MCF 10A (cell line): ENCODE measurements at regions not wholly inside any gene's neighbourhood (a gene's known extent, or its start where the extent isn't known, plus 50 kb on each side); places are given as distances from the start of the nearest gene placed in this dataset.

Source experiments
- BruUV-seq: library from RNA; stranded (reverse); fragments of 400-500 nt; replicated peaks from 2 replicates; lab custom pipeline; 2021; lab: Mats Ljungman, UMichigan
- CTCF ChIA-PET: fragments of 300-600 bp; sonication (Branson Sonifier 250); formaldehyde crosslinking; extraction: SDS; loops from one replicate; lab custom pipeline; 2021; ENCODE audit warnings: antibody characterized with exemption, inconsistent platforms; lab: Yijun Ruan, JAX
- POLR2A ChIA-PET: fragments of 300-600, 350-650 bp; sonication (Branson Sonifier 250); formaldehyde crosslinking; extraction: SDS; loops from one replicate; lab custom pipeline; 2020; ENCODE audit warnings: antibody characterized with exemption, inconsistent platforms; lab: Yijun Ruan, JAX
- DNase-seq: peaks from one replicate; pipeline ENCODE4 v3.0.0-alpha.2; 2018; ENCODE audit not compliant: unreplicated experiment
- H3K27ac Mint-ChIP-seq: one replicate; pipeline ENCODE4 v1.8.0; 2022; ENCODE audit warnings: mild to moderate bottlenecking, low read depth, mixed read lengths; ENCODE audit not compliant: unreplicated experiment
- H3K27me3 Mint-ChIP-seq: one replicate; pipeline ENCODE4 v1.8.0; 2022; ENCODE audit warnings: mixed read lengths; ENCODE audit not compliant: insufficient read depth, unreplicated experiment
- H3K36me3 Mint-ChIP-seq: one replicate; pipeline ENCODE4 v1.8.0; 2022; ENCODE audit warnings: mild to moderate bottlenecking, moderate library complexity, mixed read lengths; ENCODE audit not compliant: insufficient read depth, unreplicated experiment
- H3K4me1 Mint-ChIP-seq: one replicate; pipeline ENCODE4 v1.8.0; 2022; ENCODE audit warnings: mixed read lengths; ENCODE audit not compliant: insufficient read depth, unreplicated experiment
- H3K4me3 Mint-ChIP-seq: one replicate; pipeline ENCODE4 v1.8.0; 2022; ENCODE audit warnings: mild to moderate bottlenecking, moderate library complexity, mixed read lengths; ENCODE audit not compliant: unreplicated experiment
- H3K9me3 Mint-ChIP-seq: one replicate; pipeline ENCODE4 v1.8.0; 2022; ENCODE audit warnings: mixed read lengths; ENCODE audit not compliant: unreplicated experiment
- CTCF ChIP-seq: fragments of 200-600 bp; IDR thresholded peaks from one replicate; pipeline ENCODE4 v1.8.0; 2022; ENCODE audit warnings: antibody characterized with exemption, mild to moderate bottlenecking; ENCODE audit not compliant: unreplicated experiment
- intact Hi-C: fragments of 100-400 bp; cut with micrococcal nuclease; formaldehyde crosslinking; loops from 2 replicates; pipeline ENCODE4 v1.14.1; 2022

- H3K4me1 Mint-ChIP-seq, result peaks cover 7% of the 10 kb centered on the region
- no peak for DNase-seq
- no TSS peak for BruUV-seq
- CTCF ChIA-PET, result no interaction called here
- no peak overlapping the region for H3K4me3 Mint-ChIP-seq
- H3K9me3 Mint-ChIP-seq, result no peaks in the 10 kb centered on the region
- H3K27me3 Mint-ChIP-seq, result no peaks in the 10 kb centered on the region
- no peak overlapping the region for H3K27ac Mint-ChIP-seq
- TF ChIP-seq CTCF, result no peak
- intact Hi-C loops, result no loop called here
- POLR2A ChIA-PET, result no interaction called here
- H3K36me3 Mint-ChIP-seq, result no peaks in the 10 kb centered on the region
Measured at GRCh38 chr5:159414021-159414420, 83.7 kb upstream of the IL12B start.

DNA sequence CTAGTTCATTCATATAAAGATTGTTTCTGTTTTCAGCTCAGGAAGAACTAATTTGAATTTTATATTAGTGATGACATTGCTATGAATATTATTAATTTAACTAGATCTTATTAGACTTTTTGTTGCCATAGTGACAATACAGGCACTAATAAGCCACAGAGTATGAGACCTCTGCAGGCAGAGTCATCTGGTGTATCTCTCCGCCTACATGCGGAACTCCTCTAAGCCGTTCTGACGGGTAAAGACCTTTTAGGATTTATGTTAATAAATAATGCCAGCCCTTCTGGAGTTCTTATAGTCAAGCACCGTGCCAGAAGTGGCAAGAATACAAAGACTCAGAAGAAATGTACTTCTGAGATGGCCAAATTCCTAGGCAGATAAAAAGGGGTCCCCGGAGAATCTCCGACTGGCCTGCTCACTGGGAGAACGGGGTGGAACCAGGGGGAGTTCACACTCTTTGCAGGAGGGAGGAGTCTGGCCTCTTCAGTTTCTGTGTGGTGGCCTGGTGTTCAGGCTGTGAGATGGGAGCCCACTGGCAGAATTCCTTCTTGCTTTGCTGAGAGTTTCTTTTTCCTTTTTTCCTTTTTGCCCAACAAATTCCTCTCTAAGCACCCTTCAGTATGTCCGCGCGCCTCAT, 85.1 kb upstream of the IL12B start:
- Mint-ChIP-seq H3K27ac (peak overlapping the region; percentile 47), H3K9me3 (no peaks in the 10 kb centered on the region), H3K4me1 (peaks cover 7% of the 10 kb centered on the region), H3K36me3 (no peaks in the 10 kb centered on the region), H3K4me3 (no peak overlapping the region), H3K27me3 (no peaks in the 10 kb centered on the region)
- no peak for TF ChIP-seq CTCF
- intact Hi-C loops, result no loop called here
- ChIA-PET POLR2A (no interaction called here), CTCF (interaction anchor here (0.6 kb wide), 1 partner anchor 28 kb away, joined by 3 read pairs; no protein-coding TSS in a partner anchor)
- BruUV-seq, result no TSS peak
- no peak for DNase-seq

DNA sequence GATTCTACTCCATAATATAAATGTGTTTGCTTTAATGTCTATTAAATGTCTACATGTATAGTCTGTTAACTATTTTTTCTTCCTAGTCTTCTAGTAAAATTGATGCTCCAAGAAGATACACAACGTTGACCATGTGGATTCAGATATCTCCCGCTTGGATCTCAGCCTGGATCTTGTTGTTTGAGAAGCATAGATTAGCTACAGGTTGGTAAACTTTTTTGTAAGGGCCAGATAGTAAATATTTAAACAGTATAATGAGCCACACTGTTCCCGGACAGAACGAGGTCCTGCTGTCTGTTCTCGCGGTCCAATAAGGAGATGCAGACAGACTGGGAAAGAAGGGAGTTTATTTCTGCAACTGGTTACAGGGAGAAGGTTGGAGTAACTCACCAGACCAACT, 86.2 kb upstream of the IL12B start:
- CTCF ChIA-PET, result no interaction called here
- BruUV-seq, result no TSS peak
- intact Hi-C loops, result no loop called here
- peaks cover 7% of the 10 kb centered on the region for H3K4me1 Mint-ChIP-seq
- no peak overlapping the region for H3K4me3 Mint-ChIP-seq
- H3K9me3 Mint-ChIP-seq, result no peaks in the 10 kb centered on the region
- H3K27ac Mint-ChIP-seq, result no peak overlapping the region
- no peak for TF ChIP-seq CTCF
- no peaks in the 10 kb centered on the region for H3K36me3 Mint-ChIP-seq
- POLR2A ChIA-PET, result no interaction called here
- no peak for DNase-seq
- H3K27me3 Mint-ChIP-seq, result no peaks in the 10 kb centered on the region

DNA sequence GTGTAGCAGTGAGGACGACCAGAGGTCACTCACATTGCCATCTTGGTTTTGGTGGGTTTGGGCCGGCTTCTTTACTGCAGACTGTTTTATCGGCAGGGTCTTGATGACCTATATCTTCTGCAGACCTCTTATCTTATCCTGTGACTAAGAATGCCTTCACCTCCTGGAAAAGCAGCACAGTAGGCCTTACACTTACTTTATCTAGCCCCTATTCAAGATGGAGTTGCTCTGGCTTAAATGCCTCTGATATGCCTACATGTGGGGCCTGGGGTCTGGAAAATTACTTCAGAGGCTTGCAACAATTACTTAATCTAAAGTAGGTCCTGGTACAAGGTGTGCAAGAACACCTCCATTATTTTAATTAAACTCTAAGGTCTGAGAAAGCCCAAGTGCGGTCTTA, 86.9 kb upstream of the IL12B start:
- CTCF ChIA-PET, result no interaction called here
- BruUV-seq, result no TSS peak
- H3K27me3 Mint-ChIP-seq, result no peaks in the 10 kb centered on the region
- POLR2A ChIA-PET, result no interaction called here
- H3K9me3 Mint-ChIP-seq, result no peaks in the 10 kb centered on the region
- intact Hi-C loops, result no loop called here
- no peak overlapping the region for H3K4me3 Mint-ChIP-seq
- TF ChIP-seq CTCF, result no peak
- no peak for DNase-seq
- peaks cover 4% of the 10 kb centered on the region for H3K4me1 Mint-ChIP-seq
- H3K27ac Mint-ChIP-seq, result no peak overlapping the region
- no peaks in the 10 kb centered on the region for H3K36me3 Mint-ChIP-seq
